BLaER1 treated with 17β-estradiol and CSF1 and Interleukin-3, amounts not matched to agents 10 nM and 100 nM (cell line): ENCODE measurements at regions not wholly inside any gene's neighbourhood (a gene's known extent, or its start where the extent isn't known, plus 50 kb on each side); places are given as distances from the start of the nearest gene placed in this dataset.
A peak's percentile ranks its signal among the peaks of the same experiment; 100 is the strongest.

Experiments
- H3K27ac ChIP-seq, 11 experiments: shearing (Covaris generic); formaldehyde crosslinking; 2 replicates each; pipeline ENCODE4 v1.8.1; 2022
- H3K27me3 ChIP-seq, 11 experiments: shearing (Covaris generic); formaldehyde crosslinking; 2 replicates each; pipeline ENCODE4 v1.8.1; 2022
- H3K36me3 ChIP-seq, 11 experiments: shearing (Covaris generic); formaldehyde crosslinking; 2 replicates each; pipeline ENCODE4 v1.8.1; 2022
- H3K4me1 ChIP-seq, 10 experiments: shearing (Covaris generic); formaldehyde crosslinking; 2 replicates each; pipeline ENCODE4 v1.8.1; 2022
- H3K4me2 ChIP-seq, 11 experiments: shearing (Covaris generic); formaldehyde crosslinking; 2 replicates each; pipeline ENCODE4 v1.8.1; 2022
- H3K4me3 ChIP-seq, 10 experiments: shearing (Covaris generic); formaldehyde crosslinking; 2 replicates each; pipeline ENCODE4 v1.8.1; 2022
- H3K9ac ChIP-seq, 11 experiments: shearing (Covaris generic); formaldehyde crosslinking; 2 replicates each; pipeline ENCODE4 v1.8.1; 2022
- H3K9me3 ChIP-seq, 11 experiments: shearing (Covaris generic); formaldehyde crosslinking; replicated peaks in 1 of 11; 2 replicates each; pipeline ENCODE4 v1.8.1; 2022
- H4K20me1 ChIP-seq, 11 experiments: shearing (Covaris generic); formaldehyde crosslinking; 2 replicates each; pipeline ENCODE4 v1.8.1; 2022
- Cebpa-rat ChIP-seq, 11 experiments: shearing (Covaris generic); IDR thresholded peaks; 2 replicates each; pipeline ENCODE4 v1.8.1; 2022

- TF ChIP-seq Cebpa-rat (IDR thresholded peaks at IDR 0.05) = no peak
- Histone ChIP-seq H3K27ac (no peak overlapping the region), H3K4me2 (peak overlapping the region in 3 of 11 experiments; percentile 2 to 18 (median 3); a peak in 3 of 22 replicates), H3K4me3 (no peak overlapping the region), H3K36me3 (no peaks in the 10 kb centered on the region), H3K4me1 (peaks cover 0 to 11% (median 3%) of the 10 kb centered on the region in 10 experiments; a peak in 6 of 20 replicates), H4K20me1 (no peaks in the 10 kb centered on the region), H3K27me3 (no peaks in the 10 kb centered on the region), H3K9ac (no peak overlapping the region), H3K9me3 (no peaks in the 10 kb centered on the region)
Measured at GRCh38 chr13:40064154-40065097, 409.0 kb downstream of the COG6 start.

GRCh38 chr13:40069173-40070044 lies 413.9 kb downstream of the COG6 start:
- Histone ChIP-seq H3K9me3 (no peaks in the 10 kb centered on the region), H3K4me1 (peaks cover 0 to 4% (median 0%) of the 10 kb centered on the region in 10 experiments; a peak in 3 of 20 replicates), H3K4me2 (no peak overlapping the region), H3K4me3 (no peak overlapping the region), H3K9ac (no peak overlapping the region), H3K36me3 (no peaks in the 10 kb centered on the region), H3K27me3 (no peaks in the 10 kb centered on the region), H4K20me1 (no peaks in the 10 kb centered on the region), H3K27ac (no peak overlapping the region)
- no peak for TF ChIP-seq Cebpa-rat (IDR thresholded peaks at IDR 0.05)

- Histone ChIP-seq H3K36me3 (no peaks in the 10 kb centered on the region), H4K20me1 (no peaks in the 10 kb centered on the region), H3K9me3 (no peaks in the 10 kb centered on the region), H3K4me2 (no peak overlapping the region; a peak in 1 of 22 replicates), H3K4me3 (no peak overlapping the region), H3K27ac (no peak overlapping the region), H3K4me1 (no peaks in the 10 kb centered on the region; a peak in 1 of 20 replicates), H3K9ac (no peak overlapping the region), H3K27me3 (no peaks in the 10 kb centered on the region)
- no peak for TF ChIP-seq Cebpa-rat (IDR thresholded peaks at IDR 0.05)
Measured at GRCh38 chr13:40070357-40070756, 414.9 kb downstream of the COG6 start.

- H3K27ac ChIP-seq = no peak overlapping the region
- TF ChIP-seq Cebpa-rat (IDR thresholded peaks at IDR 0.05) = no peak
- H3K4me1 ChIP-seq = no peaks in the 10 kb centered on the region; a peak in 1 of 20 replicates
- H4K20me1 ChIP-seq = no peaks in the 10 kb centered on the region
- no peak overlapping the region for H3K4me2 ChIP-seq
- no peak overlapping the region for H3K4me3 ChIP-seq
- no peaks in the 10 kb centered on the region for H3K27me3 ChIP-seq
- peaks cover 0 to 8% (median 5%) of the 10 kb centered on the region in 11 experiments; a peak in 11 of 22 replicates for H3K9me3 ChIP-seq
- no peaks in the 10 kb centered on the region for H3K36me3 ChIP-seq
- H3K9ac ChIP-seq = no peak overlapping the region
Measured at GRCh38 chr13:40072663-40073120, 417.2 kb downstream of the COG6 start.

GRCh38 chr13:40074338-40074737 lies 418.9 kb downstream of the COG6 start:
- TF ChIP-seq Cebpa-rat (IDR thresholded peaks at IDR 0.05) = no peak

GRCh38 chr13:40075281-40075680 lies 419.8 kb downstream of the COG6 start:
- no peak for TF ChIP-seq Cebpa-rat (IDR thresholded peaks at IDR 0.05)

More at GRCh38 chr13:40074338-40074737, 418.9 kb downstream of the COG6 start:
- H3K4me3 ChIP-seq = no peak overlapping the region
- H4K20me1 ChIP-seq = no peaks in the 10 kb centered on the region
- H3K4me1 ChIP-seq = no peaks in the 10 kb centered on the region; a peak in 1 of 20 replicates
- no peaks in the 10 kb centered on the region for H3K36me3 ChIP-seq
- no peak overlapping the region for H3K4me2 ChIP-seq
- H3K27ac ChIP-seq = no peak overlapping the region
- H3K9ac ChIP-seq = no peak overlapping the region
- H3K9me3 ChIP-seq = peaks cover 0 to 12% (median 9%) of the 10 kb centered on the region in 11 experiments; a peak in 11 of 22 replicates
- no peaks in the 10 kb centered on the region for H3K27me3 ChIP-seq

GRCh38 chr13:40076765-40077362 lies 421.4 kb downstream of the COG6 start:
- TF ChIP-seq Cebpa-rat (IDR thresholded peaks at IDR 0.05) = no peak
- Histone ChIP-seq H3K4me1 (no peaks in the 10 kb centered on the region), H3K9ac (no peak overlapping the region), H3K4me2 (no peak overlapping the region), H3K36me3 (no peaks in the 10 kb centered on the region), H3K4me3 (no peak overlapping the region), H3K27me3 (no peaks in the 10 kb centered on the region), H3K27ac (no peak overlapping the region), H4K20me1 (no peaks in the 10 kb centered on the region), H3K9me3 (peaks cover 0 to 18% (median 14%) of the 10 kb centered on the region in 11 experiments; a peak in 17 of 22 replicates)

More at GRCh38 chr13:40075281-40075680, 419.8 kb downstream of the COG6 start:
- Histone ChIP-seq H3K27ac (no peak overlapping the region), H4K20me1 (no peaks in the 10 kb centered on the region), H3K27me3 (no peaks in the 10 kb centered on the region), H3K9me3 (peaks cover 0 to 12% (median 9%) of the 10 kb centered on the region in 11 experiments; a peak in 12 of 22 replicates), H3K4me1 (no peaks in the 10 kb centered on the region; a peak in 1 of 20 replicates), H3K4me2 (no peak overlapping the region), H3K9ac (no peak overlapping the region), H3K4me3 (no peak overlapping the region), H3K36me3 (no peaks in the 10 kb centered on the region)

GRCh38 chr13:40077396-40078027 lies 422.1 kb downstream of the COG6 start:
- H4K20me1 ChIP-seq = no peaks in the 10 kb centered on the region

More at GRCh38 chr13:40077396-40078027, 422.1 kb downstream of the COG6 start:
- no peak overlapping the region for H3K27ac ChIP-seq
- H3K4me1 ChIP-seq = no peaks in the 10 kb centered on the region
- H3K36me3 ChIP-seq = no peaks in the 10 kb centered on the region
- no peak overlapping the region for H3K9ac ChIP-seq
- no peaks in the 10 kb centered on the region for H3K27me3 ChIP-seq
- no peak for TF ChIP-seq Cebpa-rat (IDR thresholded peaks at IDR 0.05)
- no peak overlapping the region for H3K4me2 ChIP-seq
- no peak overlapping the region; a peak in 1 of 20 replicates for H3K4me3 ChIP-seq
- peaks cover 0 to 18% (median 14%) of the 10 kb centered on the region in 11 experiments; a peak in 17 of 22 replicates for H3K9me3 ChIP-seq
